ENCODE measurements at regions not wholly inside any gene's neighbourhood (a gene's known extent, or its start where the extent isn't known, plus 50 kb on each side); places are given as distances from the start of the nearest gene placed in this dataset.

GRCh38 chr9:118577121-118577520 lies 792.1 kb downstream of the BRINP1 start:
- no peaks in the 10 kb centered on the region for H3K36me3 Mint-ChIP-seq

GRCh38 chr9:118578467-118578866 lies 790.8 kb downstream of the BRINP1 start:
- H3K27me3 Mint-ChIP-seq, result no peaks in the 10 kb centered on the region
- ATAC-seq (replicated peaks in 1 of 4) (no peak), DNase-seq (no peak)
- no peaks in the 10 kb centered on the region for H3K4me1 Mint-ChIP-seq
- Histone ChIP-seq H3K36me3 (ENCODE audit: control insufficient read depth in 2 of 2, extremely low read depth in 1 of 2, insufficient read depth in 1 of 2, low read length in 1 of 2) (no peaks in the 10 kb centered on the region), H3K4me1 (ENCODE audit: control insufficient read depth in 1 of 2, extremely low read depth in 1 of 2, insufficient read depth in 2 of 2, low read length in 2 of 2) (no peaks in the 10 kb centered on the region), H3K27me3 (replicated peaks in 1 of 2; ENCODE audit: control insufficient read depth in 2 of 2, extremely low read depth in 1 of 2, insufficient read depth in 2 of 2, low read length in 1 of 2) (no peaks in the 10 kb centered on the region), H3K27ac (ENCODE audit: low read length) (no peak overlapping the region), H3K9me3 (no peaks in the 10 kb centered on the region), H3K4me3 (ENCODE audit: control insufficient read depth in 1 of 2, extremely low read depth in 1 of 2, low read length in 1 of 2) (no peak overlapping the region)
- ChIA-PET CTCF (no interaction called here), POLR2A (no interaction called here)
- no peak overlapping the region for H3K27ac Mint-ChIP-seq
- H3K4me3 Mint-ChIP-seq, result no peak overlapping the region
- H3K9me3 Mint-ChIP-seq, result peaks cover 4 to 11% (median 8%) of the 10 kb centered on the region in 3 donors
- no peaks in the 10 kb centered on the region for H3K36me3 Mint-ChIP-seq

More at GRCh38 chr9:118577121-118577520, 792.1 kb downstream of the BRINP1 start:
- Histone ChIP-seq H3K4me1 (ENCODE audit: control insufficient read depth in 1 of 2, extremely low read depth in 1 of 2, insufficient read depth in 2 of 2, low read length in 2 of 2) (no peaks in the 10 kb centered on the region), H3K4me3 (ENCODE audit: control insufficient read depth in 1 of 2, extremely low read depth in 1 of 2, low read length in 1 of 2) (no peak overlapping the region), H3K9me3 (no peaks in the 10 kb centered on the region), H3K27me3 (replicated peaks in 1 of 2; ENCODE audit: control insufficient read depth in 2 of 2, extremely low read depth in 1 of 2, insufficient read depth in 2 of 2, low read length in 1 of 2) (no peaks in the 10 kb centered on the region), H3K36me3 (ENCODE audit: control insufficient read depth in 2 of 2, extremely low read depth in 1 of 2, insufficient read depth in 1 of 2, low read length in 1 of 2) (no peaks in the 10 kb centered on the region), H3K27ac (ENCODE audit: low read length) (no peak overlapping the region)
- Mint-ChIP-seq H3K27me3 (no peaks in the 10 kb centered on the region), H3K27ac (no peak overlapping the region), H3K4me3 (no peak overlapping the region), H3K4me1 (no peaks in the 10 kb centered on the region), H3K9me3 (peaks cover 0 to 11% (median 11%) of the 10 kb centered on the region in 3 donors)
- no peak for ATAC-seq (replicated peaks in 1 of 4)
- POLR2A ChIA-PET, result no interaction called here
- CTCF ChIA-PET, result no interaction called here
- WGBS (ENCODE audit: insufficient coverage), result no CpG with 5 or more reads among the region's 1 CpG
- DNase-seq, result no peak

DNA sequence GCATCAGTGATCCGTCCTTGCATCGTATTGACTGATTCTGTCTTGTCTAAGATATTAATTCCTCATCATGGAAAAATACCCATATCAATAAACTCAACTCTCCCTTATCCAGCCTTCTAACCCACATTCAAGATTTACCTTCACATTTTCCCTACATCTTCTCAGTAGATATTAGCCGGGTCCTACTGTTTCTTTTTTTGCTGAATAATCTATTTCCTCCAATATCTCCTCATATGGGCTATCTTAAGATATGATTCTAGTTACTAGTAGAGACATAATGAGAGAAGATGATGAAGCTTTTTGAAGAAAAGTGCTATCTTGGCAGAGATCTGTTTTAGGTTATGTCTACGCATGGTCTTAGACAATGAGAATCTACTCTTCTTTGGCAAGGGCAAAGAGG lies 785.8 kb downstream of the BRINP1 start:
- Mint-ChIP-seq H3K4me1 (no peaks in the 10 kb centered on the region), H3K4me3 (no peak overlapping the region)

GRCh38 chr9:118586978-118587377 lies 782.3 kb downstream of the BRINP1 start:
- no peaks in the 10 kb centered on the region for H3K27me3 Mint-ChIP-seq
- DNase-seq (no peak), ATAC-seq (replicated peaks in 1 of 4) (no peak)
- H3K36me3 Mint-ChIP-seq, result no peaks in the 10 kb centered on the region
- H3K27me3 ChIP-seq (replicated peaks in 1 of 2; ENCODE audit: control insufficient read depth in 2 of 2, extremely low read depth in 1 of 2, insufficient read depth in 2 of 2, low read length in 1 of 2), result no peaks in the 10 kb centered on the region
- no peaks in the 10 kb centered on the region for H3K9me3 ChIP-seq
- no peak overlapping the region for H3K4me3 ChIP-seq (ENCODE audit: control insufficient read depth in 1 of 2, extremely low read depth in 1 of 2, low read length in 1 of 2)
- CTCF ChIA-PET, result no interaction called here
- peaks cover 4 to 13% (median 8%) of the 10 kb centered on the region in 3 donors for H3K9me3 Mint-ChIP-seq
- H3K27ac Mint-ChIP-seq, result no peak overlapping the region
- POLR2A ChIA-PET, result no interaction called here
- no peaks in the 10 kb centered on the region for H3K4me1 Mint-ChIP-seq
- H3K4me1 ChIP-seq (ENCODE audit: control insufficient read depth in 1 of 2, extremely low read depth in 1 of 2, insufficient read depth in 2 of 2, low read length in 2 of 2), result no peaks in the 10 kb centered on the region
- H3K27ac ChIP-seq (ENCODE audit: low read length), result no peak overlapping the region
- H3K4me3 Mint-ChIP-seq, result no peak overlapping the region
- WGBS (ENCODE audit: insufficient coverage), result 38% methylated on average over 1 of the region's 2 CpGs
- no peaks in the 10 kb centered on the region for H3K36me3 ChIP-seq (ENCODE audit: control insufficient read depth in 2 of 2, extremely low read depth in 1 of 2, insufficient read depth in 1 of 2, low read length in 1 of 2)

More for the DNA sequence above, 785.8 kb downstream of the BRINP1 start:
- H3K36me3 ChIP-seq (ENCODE audit: control insufficient read depth in 2 of 2, extremely low read depth in 1 of 2, insufficient read depth in 1 of 2, low read length in 1 of 2), result no peaks in the 10 kb centered on the region
- no peaks in the 10 kb centered on the region for H3K4me1 ChIP-seq (ENCODE audit: control insufficient read depth in 1 of 2, extremely low read depth in 1 of 2, insufficient read depth in 2 of 2, low read length in 2 of 2)
- no peaks in the 10 kb centered on the region for H3K9me3 ChIP-seq
- H3K27ac ChIP-seq (ENCODE audit: low read length), result no peak overlapping the region
- no peak overlapping the region for H3K4me3 ChIP-seq (ENCODE audit: control insufficient read depth in 1 of 2, extremely low read depth in 1 of 2, low read length in 1 of 2)
- Mint-ChIP-seq H3K36me3 (no peaks in the 10 kb centered on the region), H3K9me3 (peaks cover 0 to 13% (median 7%) of the 10 kb centered on the region in 3 donors), H3K27ac (no peak overlapping the region), H3K27me3 (no peaks in the 10 kb centered on the region)
- ChIA-PET CTCF (no interaction called here), POLR2A (no interaction called here)
- no peaks in the 10 kb centered on the region for H3K27me3 ChIP-seq (replicated peaks in 1 of 2; ENCODE audit: control insufficient read depth in 2 of 2, extremely low read depth in 1 of 2, insufficient read depth in 2 of 2, low read length in 1 of 2)
- DNase-seq, result no peak
- no peak for ATAC-seq (replicated peaks in 1 of 4)
- 94% methylated on average over 2 of the region's 4 CpGs for WGBS (ENCODE audit: insufficient coverage)

DNA sequence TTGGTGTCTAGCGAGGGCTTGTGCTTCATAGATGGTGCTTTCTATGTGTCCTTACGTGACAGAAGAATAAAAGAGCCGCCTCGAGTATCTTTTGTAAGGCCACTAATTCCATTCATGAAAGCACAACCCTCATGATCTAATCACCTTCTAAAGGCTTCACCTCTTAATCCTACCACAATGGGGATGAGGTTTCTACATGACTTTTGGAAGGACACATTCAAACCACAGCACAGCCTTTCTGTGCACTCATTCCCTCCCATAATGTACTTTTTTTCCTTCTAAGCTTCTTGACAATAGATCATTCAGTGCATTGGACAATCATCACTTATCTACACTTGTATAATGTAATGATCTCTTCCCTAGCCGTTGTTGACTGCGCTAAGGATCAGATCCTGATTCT lies 774.8 kb downstream of the BRINP1 start:
- DNase-seq (no peak), ATAC-seq (replicated peaks in 1 of 4) (no peak)
- no peak overlapping the region for H3K4me3 ChIP-seq (ENCODE audit: control insufficient read depth in 1 of 2, extremely low read depth in 1 of 2, low read length in 1 of 2)
- Mint-ChIP-seq H3K36me3 (no peaks in the 10 kb centered on the region), H3K4me3 (no peak overlapping the region), H3K9me3 (peaks cover 0 to 11% (median 4%) of the 10 kb centered on the region in 3 donors), H3K4me1 (no peaks in the 10 kb centered on the region), H3K27ac (no peak overlapping the region), H3K27me3 (no peaks in the 10 kb centered on the region)
- H3K27ac ChIP-seq (ENCODE audit: low read length), result no peak overlapping the region
- ChIA-PET CTCF (no interaction called here), POLR2A (no interaction called here)
- H3K9me3 ChIP-seq, result no peaks in the 10 kb centered on the region
- H3K4me1 ChIP-seq (ENCODE audit: control insufficient read depth in 1 of 2, extremely low read depth in 1 of 2, insufficient read depth in 2 of 2, low read length in 2 of 2), result no peaks in the 10 kb centered on the region
- H3K27me3 ChIP-seq (replicated peaks in 1 of 2; ENCODE audit: control insufficient read depth in 2 of 2, extremely low read depth in 1 of 2, insufficient read depth in 2 of 2, low read length in 1 of 2), result no peaks in the 10 kb centered on the region
- H3K36me3 ChIP-seq (ENCODE audit: control insufficient read depth in 2 of 2, extremely low read depth in 1 of 2, insufficient read depth in 1 of 2, low read length in 1 of 2), result no peaks in the 10 kb centered on the region
- WGBS (ENCODE audit: insufficient coverage), result 100% methylated on average over 1 of the region's 6 CpGs

GRCh38 chr9:118595719-118596305 lies 773.4 kb downstream of the BRINP1 start:
- no peak for DNase-seq
- no peaks in the 10 kb centered on the region for H3K27me3 Mint-ChIP-seq
- ChIA-PET CTCF (no interaction called here), POLR2A (no interaction called here)
- WGBS (ENCODE audit: insufficient coverage), result 29% methylated on average over 1 of the region's 3 CpGs
- H3K4me1 Mint-ChIP-seq, result no peaks in the 10 kb centered on the region
- Histone ChIP-seq H3K9me3 (no peaks in the 10 kb centered on the region), H3K4me1 (ENCODE audit: control insufficient read depth in 1 of 2, extremely low read depth in 1 of 2, insufficient read depth in 2 of 2, low read length in 2 of 2) (no peaks in the 10 kb centered on the region), H3K27me3 (replicated peaks in 1 of 2; ENCODE audit: control insufficient read depth in 2 of 2, extremely low read depth in 1 of 2, insufficient read depth in 2 of 2, low read length in 1 of 2) (no peaks in the 10 kb centered on the region), H3K27ac (ENCODE audit: low read length) (no peak overlapping the region), H3K4me3 (ENCODE audit: control insufficient read depth in 1 of 2, extremely low read depth in 1 of 2, low read length in 1 of 2) (no peak overlapping the region), H3K36me3 (ENCODE audit: control insufficient read depth in 2 of 2, extremely low read depth in 1 of 2, insufficient read depth in 1 of 2, low read length in 1 of 2) (no peaks in the 10 kb centered on the region)
- no peaks in the 10 kb centered on the region for H3K36me3 Mint-ChIP-seq
- ATAC-seq (replicated peaks in 1 of 4), result no peak
- H3K4me3 Mint-ChIP-seq, result no peak overlapping the region
- no peak overlapping the region for H3K27ac Mint-ChIP-seq
- H3K9me3 Mint-ChIP-seq, result peaks cover 0 to 11% (median 0%) of the 10 kb centered on the region in 3 donors

GRCh38 chr9:118596374-118597015 lies 772.7 kb downstream of the BRINP1 start:
- H3K36me3 ChIP-seq (ENCODE audit: control insufficient read depth in 2 of 2, extremely low read depth in 1 of 2, insufficient read depth in 1 of 2, low read length in 1 of 2), result no peaks in the 10 kb centered on the region
- no peak overlapping the region for H3K4me3 Mint-ChIP-seq
- no peaks in the 10 kb centered on the region for H3K36me3 Mint-ChIP-seq
- no peaks in the 10 kb centered on the region for H3K4me1 Mint-ChIP-seq
- ChIA-PET CTCF (no interaction called here), POLR2A (no interaction called here)
- H3K4me3 ChIP-seq (ENCODE audit: control insufficient read depth in 1 of 2, extremely low read depth in 1 of 2, low read length in 1 of 2), result no peak overlapping the region
- no peaks in the 10 kb centered on the region for H3K27me3 Mint-ChIP-seq
- peaks cover 0 to 11% (median 0%) of the 10 kb centered on the region in 3 donors for H3K9me3 Mint-ChIP-seq
- no peaks in the 10 kb centered on the region for H3K27me3 ChIP-seq (replicated peaks in 1 of 2; ENCODE audit: control insufficient read depth in 2 of 2, extremely low read depth in 1 of 2, insufficient read depth in 2 of 2, low read length in 1 of 2)
- WGBS (ENCODE audit: insufficient coverage), result 46% methylated on average over 3 of the region's 5 CpGs
- DNase-seq (no peak), ATAC-seq (replicated peaks in 1 of 4) (no peak)
- H3K27ac Mint-ChIP-seq, result no peak overlapping the region
- H3K27ac ChIP-seq (ENCODE audit: low read length), result no peak overlapping the region
- no peaks in the 10 kb centered on the region for H3K4me1 ChIP-seq (ENCODE audit: control insufficient read depth in 1 of 2, extremely low read depth in 1 of 2, insufficient read depth in 2 of 2, low read length in 2 of 2)
- H3K9me3 ChIP-seq, result no peaks in the 10 kb centered on the region

Data from T-cell (primary cell).